K562 (cell line): ENCODE measurements at regions not wholly inside any gene's neighbourhood (a gene's known extent, or its start where the extent isn't known, plus 50 kb on each side); places are given as distances from the start of the nearest gene placed in this dataset.

Experiments used
- CEBPB ChIP-seq: fragments of 450-650 bp; IDR thresholded peaks from 2 replicates; pipeline ENCODE4 v1.6.1; 2016; ENCODE audit warnings: missing genetic modification characterization, missing compliant biosample characterization
- CTCF ChIP-seq, 3 experiments: IDR thresholded peaks in 2 of 3; conservative IDR thresholded peaks in 1 of 3; 2 replicates each; pipeline ENCODE4 v1.5.1; 2011 to 2012; ENCODE audit warnings: low read length in 3 of 3, mild to moderate bottlenecking in 3 of 3, control low read depth in 2 of 3, improper control_type of control experiment in 1 of 3, inconsistent platforms in 1 of 3, low read depth in 1 of 3, mixed read lengths in 1 of 3, moderate library complexity in 1 of 3; ENCODE audit not compliant: insufficient read depth in 2 of 3
- HNRNPH1 ChIP-seq: fragments of 200-400 bp; formaldehyde crosslinking; optimal IDR thresholded peaks from 2 replicates; pipeline ENCODE3; 2017; ENCODE audit warnings: low read depth, mild to moderate bottlenecking, low read length, moderate library complexity
- IRF2 ChIP-seq: sonication (generic); formaldehyde crosslinking; IDR thresholded peaks from 2 replicates; pipeline ENCODE4 v1.8.1; 2022; ENCODE audit warnings: mild to moderate bottlenecking, missing genetic modification reagents
- MAZ ChIP-seq, 2 experiments: fragments of 450-650 bp in 1 of 2; sonication (generic) in 1 of 2; formaldehyde crosslinking; IDR thresholded peaks in 1 of 2; conservative IDR thresholded peaks in 1 of 2; 2 replicates each; pipeline versions ENCODE4 v1.4.0 to v1.5.0; 2020; ENCODE audit warnings: mild to moderate bottlenecking in 1 of 2, missing genetic modification reagents in 1 of 2
- MYC ChIP-seq, 2 experiments: fragments of 250-450 bp in 1 of 2; sonication (Bioruptor Pico) in 1 of 2; IDR thresholded peaks; 2 replicates each; pipeline versions ENCODE4 v1.5.1 to v1.6.1; 2012 to 2021; ENCODE audit warnings: low read depth in 2 of 2, borderline replicate concordance in 1 of 2, improper control_type of control experiment in 1 of 2, low read length in 1 of 2, mild to moderate bottlenecking in 1 of 2, moderate library complexity in 1 of 2
- NR1H2 ChIP-seq: sonication (generic); formaldehyde crosslinking; IDR thresholded peaks from 2 replicates; pipeline ENCODE4 v1.4.0; 2020; ENCODE audit warnings: mild to moderate bottlenecking, missing genetic modification reagents
- POLR2A ChIP-seq: fragments of 450-650 bp; conservative IDR thresholded peaks from 2 replicates; pipeline ENCODE4 v1.6.1; 2016
- POLR2AphosphoS5 ChIP-seq: IDR thresholded peaks from 2 replicates; pipeline ENCODE4 v1.6.1; 2011; ENCODE audit warnings: mild to moderate bottlenecking, low read depth, low read length, moderate library complexity; ENCODE audit not compliant: control insufficient read depth, insufficient read depth
- POLR2G ChIP-seq: fragments of 200-400 bp; formaldehyde crosslinking; IDR thresholded peaks from 2 replicates; pipeline ENCODE4 v1.6.1; 2017; ENCODE audit warnings: low read depth, mild to moderate bottlenecking, antibody characterized with exemption, low read length, moderate library complexity
- TAF7 ChIP-seq: fragments of 450-650 bp; IDR thresholded peaks from 2 replicates; pipeline ENCODE4 v1.6.1; 2016; ENCODE audit warnings: missing genetic modification characterization, missing compliant biosample characterization
- ZNF253 ChIP-seq: fragments of 250-450 bp; sonication (Bioruptor Pico); conservative IDR thresholded peaks from 2 replicates; pipeline ENCODE4 v1.6.1; 2021; ENCODE audit warnings: mild to moderate bottlenecking
- ZNF512 ChIP-seq: IDR thresholded peaks from 2 replicates; pipeline ENCODE4 v1.6.1; 2016; ENCODE audit warnings: missing genetic modification characterization, missing compliant biosample characterization

- TF ChIP-seq CTCF (IDR thresholded peaks at IDR 0.05 in 2 of 3, conservative IDR thresholded peaks at IDR 0.05 in 1 of 3; ENCODE audit: insufficient read depth in 2 of 3, low read depth in 1 of 3, low read length in 3 of 3), result no peak
- no peak for TF ChIP-seq MYC (IDR thresholded peaks at IDR 0.05; ENCODE audit: low read depth, low read length)
- TF ChIP-seq MYC (CRISPR knock-in tag; IDR thresholded peaks at IDR 0.05; ENCODE audit: borderline replicate concordance, low read depth), result no peak
- TF ChIP-seq IRF2, result no peak
- TF ChIP-seq ZNF253 (CRISPR knock-in tag), result no peak
- TF ChIP-seq ZNF512, result no peak
- TF ChIP-seq POLR2AphosphoS5, result no peak
- no peak for TF ChIP-seq TAF7 (tag)
- no peak for TF ChIP-seq POLR2A
- no peak for TF ChIP-seq NR1H2 (CRISPR knock-in tag)
- no peak for TF ChIP-seq CEBPB (tag)
- no peak for TF ChIP-seq MAZ (CRISPR knock-in tag; conservative IDR thresholded peaks at IDR 0.05 in 1 of 2, IDR thresholded peaks at IDR 0.05 in 1 of 2)
- TF ChIP-seq HNRNPH1, result no peak
- no peak for TF ChIP-seq POLR2G
These were observed 942.6 kb upstream of the SLC10A2 start for GRCh38 chr13:104008541-104009435.
